HG02981 (cell line): ENCODE measurements at regions not wholly inside any gene's neighbourhood (a gene's known extent, or its start where the extent isn't known, plus 50 kb on each side); places are given as distances from the start of the nearest gene placed in this dataset.

Experiments
- ATAC-seq: cut with Tn5 transposase; IDR thresholded peaks from one replicate; pipeline ENCODE4 v1.9.1; 2021; ENCODE audit warnings: mild to moderate bottlenecking, moderate library complexity; ENCODE audit not compliant: unreplicated experiment

DNA sequence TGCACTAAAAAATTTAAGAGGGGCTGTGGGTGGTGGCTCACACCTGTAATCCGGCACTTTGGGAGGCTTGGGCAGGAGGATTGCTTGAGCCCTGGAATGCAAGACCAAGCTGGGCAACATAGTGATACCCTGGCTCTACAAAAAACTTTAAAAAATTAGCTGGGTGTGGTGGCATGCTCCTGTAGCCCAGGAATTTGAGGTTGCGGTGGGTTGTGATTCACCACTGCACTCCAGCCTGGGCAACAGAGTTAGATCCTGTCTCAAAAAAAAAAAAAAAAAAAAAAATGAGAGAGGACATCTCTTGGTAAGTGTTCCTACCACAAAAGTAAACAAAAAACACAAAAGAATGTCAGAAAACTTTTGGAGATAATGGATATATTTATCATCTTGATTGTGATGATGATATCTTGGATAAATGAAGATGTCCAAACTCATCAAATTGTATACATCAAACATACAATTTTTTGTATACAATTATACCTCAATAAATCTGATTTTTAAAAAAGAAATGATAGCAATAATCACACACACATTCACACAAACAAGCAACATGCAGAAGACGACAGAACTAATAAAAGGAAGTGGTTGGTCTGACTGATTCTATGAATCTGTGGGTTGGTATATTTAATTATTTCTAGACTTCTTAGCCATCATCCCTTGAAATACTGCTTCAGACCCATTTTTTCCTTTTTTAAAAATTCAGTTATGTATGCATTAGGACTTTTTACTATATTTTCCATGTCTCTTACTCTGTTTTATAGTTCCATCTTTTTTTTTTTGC is 465.9 kb downstream of the PLA2G4A start:
- peak; percentile 44 for ATAC-seq

DNA sequence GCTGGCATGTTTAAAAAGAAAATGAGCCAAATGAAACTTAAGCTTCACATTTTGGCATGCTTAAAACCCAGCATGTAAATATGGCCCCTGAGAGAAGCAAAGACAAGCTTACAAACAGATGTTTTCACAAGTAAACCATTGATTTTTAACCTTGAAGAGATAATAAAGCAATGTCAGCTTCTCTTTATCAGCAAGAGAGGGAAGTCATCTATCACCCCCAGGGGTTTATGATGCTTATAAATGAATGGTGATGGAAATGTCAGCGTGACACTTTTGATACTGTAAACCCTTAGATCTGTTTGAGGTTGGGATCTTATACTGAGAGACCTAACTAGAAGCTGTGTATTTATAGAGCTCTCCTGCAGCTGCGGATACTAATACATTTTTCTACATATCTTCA is 471.3 kb downstream of the PLA2G4A start:
- ATAC-seq: no peak

DNA sequence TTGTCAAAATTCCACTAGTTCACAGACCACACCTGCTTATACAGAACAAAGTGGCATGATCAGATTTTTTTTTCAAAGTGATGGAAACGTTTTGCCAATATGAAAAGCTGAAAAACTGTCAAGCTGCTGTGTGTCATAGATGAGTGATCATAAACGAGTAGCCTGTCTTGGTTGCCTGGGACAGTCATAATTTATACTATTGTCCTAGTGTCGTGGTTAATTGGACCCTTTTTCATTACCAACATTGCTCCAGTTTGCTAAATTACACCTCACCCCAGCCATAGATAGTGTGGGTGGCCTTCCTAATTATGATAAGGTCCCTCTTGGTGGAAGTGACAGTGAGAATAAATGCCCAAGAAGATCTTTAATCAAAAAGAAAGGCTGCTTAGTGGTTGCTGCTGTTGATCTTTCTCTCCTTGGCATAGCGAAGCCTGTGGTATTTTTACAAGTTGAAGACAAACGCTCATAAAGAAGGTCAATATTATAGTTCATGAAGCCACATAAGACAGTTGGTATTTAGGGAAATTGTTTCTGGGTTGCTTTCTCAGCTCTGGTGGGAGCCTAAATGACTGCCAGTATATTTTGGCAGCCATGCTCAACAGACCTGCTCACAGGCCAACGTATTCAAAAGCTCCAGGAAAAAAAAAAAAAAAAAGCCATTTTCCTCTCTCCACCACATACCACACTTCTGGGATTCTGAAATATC is 478.1 kb downstream of the PLA2G4A start:
- ATAC-seq: no peak

DNA sequence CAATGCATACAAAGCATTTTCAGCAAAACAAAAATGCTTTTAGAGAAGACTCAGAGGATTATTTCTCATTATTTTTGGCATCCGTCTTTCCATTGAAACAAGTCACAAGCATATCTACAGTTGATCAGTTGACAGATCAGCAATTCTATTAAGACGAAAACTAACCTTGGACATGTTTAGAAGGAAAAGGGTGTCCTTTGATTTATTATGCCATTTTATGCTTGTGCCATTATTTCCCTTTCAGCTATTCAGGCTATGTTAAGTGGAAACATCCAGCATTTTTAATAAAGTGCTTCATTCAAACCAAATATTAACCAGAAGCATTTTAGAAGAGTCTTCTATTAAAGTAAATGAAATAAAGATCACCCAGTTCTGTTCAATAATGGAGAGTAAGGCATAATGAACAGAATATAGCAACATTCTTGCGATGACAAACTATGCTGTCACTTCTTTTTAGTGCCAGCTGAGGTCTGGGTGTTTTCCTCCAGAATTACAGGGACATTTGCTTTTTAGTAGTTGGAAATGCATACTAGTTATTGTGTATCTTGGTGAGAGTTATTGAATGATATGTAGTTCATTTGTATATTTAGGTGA is 481.4 kb downstream of the PLA2G4A start:
- no peak for ATAC-seq

DNA sequence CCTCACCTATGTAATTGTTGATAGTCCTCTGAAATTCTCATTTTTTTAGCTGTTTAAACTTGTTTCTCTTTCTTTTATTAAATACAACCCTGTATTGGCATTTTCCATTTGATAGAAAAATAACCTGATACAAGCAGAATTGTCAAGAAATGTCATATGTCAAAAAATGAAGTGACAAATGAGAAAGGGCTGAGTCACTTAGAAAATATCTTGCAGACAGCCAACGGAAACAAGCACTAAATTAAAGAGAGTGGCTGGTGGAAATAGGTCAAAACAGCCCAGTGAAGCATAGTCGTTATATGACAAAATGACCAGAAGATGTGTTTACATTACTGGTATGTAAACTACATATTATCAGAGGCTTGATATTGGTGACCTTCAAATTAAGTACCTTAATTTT is 484.4 kb downstream of the PLA2G4A start:
- ATAC-seq: no peak

GRCh38 chr1:187326557-187326956 is 497.8 kb downstream of the PLA2G4A start:
- no peak for ATAC-seq

DNA sequence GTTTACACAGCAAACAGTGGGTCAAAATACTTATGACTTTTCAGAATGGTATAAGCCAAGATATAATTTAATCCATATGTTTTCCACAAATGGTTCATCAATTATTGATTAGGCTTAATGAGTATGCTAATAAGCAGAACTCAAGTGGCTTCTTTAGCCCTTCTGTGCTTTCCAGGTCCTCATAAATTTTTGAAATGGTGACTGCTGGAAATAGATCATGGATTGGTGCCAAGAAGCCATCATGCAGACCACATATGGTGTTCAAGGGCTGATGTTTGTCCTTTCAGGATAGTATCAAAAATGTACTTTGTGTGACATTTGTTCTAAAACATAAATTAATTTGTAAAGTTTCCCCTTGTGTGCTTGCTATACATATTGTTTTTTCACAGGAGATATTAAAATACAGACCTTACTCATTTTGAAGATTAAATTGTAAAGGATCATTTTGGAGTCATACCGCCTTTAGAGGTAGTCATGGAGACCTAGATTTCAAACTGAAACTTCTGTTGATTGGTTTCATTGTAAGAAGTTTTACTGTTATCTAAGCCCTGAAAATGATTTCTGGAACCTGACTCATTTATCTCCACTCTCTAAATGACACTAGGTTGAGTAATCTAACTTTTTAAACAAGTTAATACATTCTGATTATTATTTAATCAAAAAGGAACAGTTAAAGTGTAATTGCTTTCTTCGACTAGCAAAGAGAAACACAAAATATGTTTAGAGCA is 507.9 kb downstream of the PLA2G4A start:
- peak; percentile 67 for ATAC-seq

- ATAC-seq: no peak
Measured at GRCh38 chr1:187338762-187339412, 510.1 kb downstream of the PLA2G4A start.

- ATAC-seq: no peak
Measured at GRCh38 chr1:187342495-187342894, 513.7 kb downstream of the PLA2G4A start.

DNA sequence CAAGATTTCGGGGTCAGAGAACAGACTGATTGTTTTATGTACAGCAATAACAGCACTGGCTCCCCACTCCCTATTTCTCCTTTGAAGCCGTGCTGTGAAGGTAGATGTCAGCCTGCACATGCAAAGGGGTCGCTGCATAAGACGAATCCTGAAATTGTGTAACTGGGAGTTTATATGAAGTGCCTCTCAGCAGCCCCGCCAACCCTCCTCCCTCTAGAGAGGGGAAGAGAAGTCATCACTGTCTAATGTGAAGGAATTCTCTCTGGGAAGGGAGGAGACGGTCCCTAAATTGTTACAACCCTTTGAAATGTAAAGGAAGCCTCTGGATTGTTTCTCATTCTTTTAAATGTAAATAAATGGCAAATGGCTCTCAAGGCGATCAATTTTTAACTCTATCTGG is 545.3 kb downstream of the PLA2G4A start:
- no peak for ATAC-seq

DNA sequence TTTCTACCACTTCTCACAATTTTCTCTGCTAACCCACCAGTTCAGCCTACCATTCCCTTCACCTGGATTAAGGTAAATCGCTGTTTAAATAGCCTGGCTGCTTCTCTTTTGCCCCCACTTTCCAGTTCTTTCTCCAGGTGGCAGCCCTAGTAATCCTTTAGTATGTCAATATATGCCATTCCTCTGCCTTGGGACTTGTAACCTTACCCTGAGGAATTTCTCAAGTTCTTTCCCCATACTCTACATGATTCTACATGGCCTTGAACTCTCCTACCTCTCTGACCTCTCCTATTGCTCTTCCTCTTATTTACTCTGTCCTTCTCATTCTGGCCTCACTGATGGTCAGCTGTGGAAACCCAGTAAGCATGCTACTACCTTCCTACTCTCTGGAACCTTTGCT is 546.0 kb downstream of the PLA2G4A start:
- ATAC-seq: no peak

- ATAC-seq: no peak
Measured at GRCh38 chr1:187383366-187383765, 554.6 kb downstream of the PLA2G4A start.

- ATAC-seq: peak; percentile 84
Measured at GRCh38 chr1:187384504-187384903, 555.8 kb downstream of the PLA2G4A start.

DNA sequence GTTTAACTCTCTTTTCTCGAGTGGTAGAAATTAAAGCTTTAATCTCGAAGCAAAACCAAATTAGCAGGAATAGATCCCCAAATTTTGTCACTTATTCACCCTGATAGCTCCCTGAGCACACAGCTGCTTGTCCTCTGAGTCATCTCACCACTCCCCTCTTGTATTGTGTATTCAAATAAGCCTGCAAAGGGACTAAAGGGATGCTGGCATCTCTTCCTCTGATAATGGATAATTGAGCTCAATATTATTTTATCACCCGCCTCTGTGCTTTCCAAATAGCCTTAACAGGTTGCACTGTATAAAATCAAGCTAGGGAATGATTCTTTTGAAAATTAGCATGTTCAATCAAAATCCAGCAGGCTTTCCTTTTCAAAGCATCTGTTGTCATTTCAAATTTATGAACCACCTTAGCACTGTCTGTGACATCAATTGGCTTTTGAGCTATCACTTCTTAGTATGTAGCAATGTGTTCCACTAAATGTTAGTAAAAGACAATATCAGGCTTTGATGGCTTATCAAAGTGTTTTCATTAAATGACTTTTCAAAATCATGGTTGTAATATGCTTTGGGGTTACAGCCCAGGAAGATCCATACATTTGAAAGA is 561.6 kb downstream of the PLA2G4A start:
- ATAC-seq: no peak

DNA sequence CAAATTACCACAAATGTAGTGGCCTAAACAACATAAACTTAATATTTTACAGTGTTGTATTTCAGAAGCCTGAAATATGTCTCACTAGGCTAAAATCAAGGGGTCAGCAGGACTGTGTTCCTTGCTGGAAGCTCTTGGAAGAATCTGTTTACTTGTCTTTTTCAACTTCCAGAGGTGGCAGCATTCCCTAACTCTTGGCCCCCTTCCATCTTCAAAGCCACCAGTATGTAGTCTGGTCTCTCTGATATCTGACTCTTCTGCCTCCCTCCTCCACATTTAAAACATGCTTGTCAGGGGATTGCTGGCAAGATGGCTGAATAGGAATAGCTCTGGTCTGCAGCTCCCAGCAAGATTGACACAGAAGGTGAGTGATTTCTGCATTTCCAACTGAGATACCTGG is 567.5 kb downstream of the PLA2G4A start:
- ATAC-seq: no peak

- no peak for ATAC-seq
Measured at GRCh38 chr1:187396929-187397796, 568.4 kb downstream of the PLA2G4A start.

DNA sequence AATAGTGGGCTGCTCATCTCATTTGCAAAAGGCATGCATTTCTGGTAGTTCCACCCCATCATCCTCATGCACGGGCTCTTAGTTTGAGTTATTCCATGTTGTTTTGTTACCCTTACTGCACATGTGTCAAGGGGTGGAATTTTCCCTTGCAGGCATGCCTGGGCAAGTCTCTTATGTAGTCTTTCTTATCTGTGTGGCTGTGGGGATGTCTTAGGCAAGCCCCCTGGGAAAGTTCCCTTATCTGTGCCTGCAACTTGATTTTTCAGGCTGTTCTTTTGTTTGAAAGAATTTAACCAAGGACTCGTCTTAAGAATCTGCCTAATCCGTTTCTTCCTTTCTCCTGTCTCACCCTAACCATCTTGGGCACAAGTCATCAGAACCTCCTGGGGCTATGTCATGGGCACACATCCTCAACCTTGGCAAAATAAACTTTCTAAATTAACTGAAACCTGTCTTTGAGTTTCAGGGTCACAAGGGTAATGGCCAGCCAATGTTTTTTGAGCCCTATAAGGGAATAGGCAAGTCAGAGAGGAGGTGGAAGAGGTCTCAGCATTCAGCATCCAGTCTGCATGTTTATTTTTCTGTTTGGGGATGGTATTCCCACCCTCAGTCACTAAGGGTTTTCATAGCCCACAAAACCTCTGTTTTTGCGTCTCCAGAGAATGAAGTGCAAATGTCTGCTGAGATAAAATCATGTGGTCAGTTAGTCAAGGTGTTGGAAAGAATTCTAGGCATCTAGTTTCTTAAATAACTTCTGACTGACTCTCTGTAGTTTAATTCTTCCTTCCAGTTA is 579.7 kb downstream of the PLA2G4A start:
- ATAC-seq: no peak

DNA sequence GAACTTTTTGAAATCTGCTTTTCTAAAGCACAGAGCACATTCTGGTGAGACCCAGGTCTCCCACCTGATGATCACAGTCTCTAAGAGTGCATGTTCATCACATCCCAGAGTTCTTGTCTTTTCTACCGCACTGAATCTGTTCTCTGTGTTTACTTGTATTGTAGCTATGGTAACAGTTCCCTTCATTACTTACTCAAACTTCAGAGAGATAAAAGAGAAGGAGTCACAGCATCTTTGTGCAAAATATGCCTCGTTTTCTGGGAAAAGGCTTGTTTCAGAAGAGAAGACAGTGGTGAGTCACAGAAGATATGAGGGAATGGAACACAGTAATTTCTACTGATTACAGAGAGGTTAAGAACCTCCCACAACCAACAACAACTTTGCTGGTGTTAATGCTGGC is 580.6 kb downstream of the PLA2G4A start:
- ATAC-seq: no peak

DNA sequence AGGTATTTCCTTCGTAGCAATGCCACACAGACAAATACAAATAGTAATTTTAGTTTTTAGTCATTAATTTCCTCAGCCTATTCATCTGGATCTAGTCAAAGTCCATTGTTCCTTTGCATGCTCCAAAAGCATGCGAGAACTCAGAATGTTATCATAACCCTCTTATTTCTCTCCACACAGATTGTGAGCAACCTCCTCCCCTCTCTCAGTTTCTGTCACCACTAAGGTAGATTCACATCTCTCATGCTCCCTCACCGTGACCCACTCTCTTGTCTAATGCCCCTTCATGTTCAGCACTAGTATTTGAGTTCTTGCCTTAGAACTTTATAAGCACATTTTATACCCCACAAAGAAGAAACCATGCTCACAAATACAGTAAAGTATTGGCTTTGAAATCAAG is 582.4 kb downstream of the PLA2G4A start:
- ATAC-seq: peak; percentile 56
